GM12878 (cell line): ENCODE measurements at regions not wholly inside any gene's neighbourhood (a gene's known extent, or its start where the extent isn't known, plus 50 kb on each side); places are given as distances from the start of the nearest gene placed in this dataset.

Experiments used
- ATAC-seq: fragments of 200-7000 bp; cut with Tn5 transposase; 3 replicates; pipeline ENCODE4 v1.9.1; 2020; ENCODE audit warnings: mild to moderate bottlenecking, moderate library complexity
- BruUV-seq: library from RNA; stranded (reverse); fragments of 400-500 nt; replicated peaks from 2 replicates; lab custom pipeline; 2021; lab: Mats Ljungman, UMichigan
- CTCF ChIA-PET: fragments of 300-600 bp; sonication (Branson Sonifier 250); formaldehyde crosslinking; extraction: SDS; loops from one replicate; lab custom pipeline; 2021; ENCODE audit warnings: inconsistent platforms; lab: Yijun Ruan, JAX
- POLR2A ChIA-PET: fragments of 350-600 bp; formaldehyde crosslinking; extraction: SDS; loops from one replicate; lab custom pipeline; 2021; ENCODE audit warnings: inconsistent platforms; lab: Charles Lee
- RAD21 ChIA-PET: fragments of 300-600 bp; sonication (Branson Sonifier 250); formaldehyde crosslinking; loops from one replicate; lab custom pipeline; 2023; ENCODE audit warnings: antibody characterized with exemption; ENCODE audit not compliant: unreplicated experiment; lab: Charles Lee
- SMC1A ChIA-PET: fragments of 300-600 bp; sonication (Branson Sonifier 250); formaldehyde crosslinking; loops from one replicate; lab custom pipeline; 2023; ENCODE audit not compliant: unreplicated experiment, uncharacterized antibody; lab: Charles Lee
- DNase-seq: peaks from one replicate; pipeline ENCODE4 v3.0.0-alpha.2; 2011; ENCODE audit warnings: low read depth, low spot score
- FAIRE-seq: peaks from 3 replicates; lab custom pipeline; 2011; peaks lifted over from hg19 to GRCh38; lab: Jason Lieb, UNC
- H2AFZ ChIP-seq: 2 replicates; pipeline ENCODE4 v1.6.0; 2011; ENCODE audit warnings: low read depth, low read length, control low read depth; ENCODE audit not compliant: control insufficient read depth
- H3K27ac ChIP-seq: 2 replicates; pipeline ENCODE4 v1.5.1; 2011; ENCODE audit warnings: control low read depth; ENCODE audit not compliant: control insufficient read depth, insufficient read depth
- H3K27me3 ChIP-seq, 2 experiments: replicated peaks in 1 of 2; 2 replicates each; pipeline versions ENCODE4 v1.6.0 to v1.6.1; 2011; ENCODE audit warnings: low read length in 1 of 2; ENCODE audit not compliant: control insufficient read depth in 2 of 2, insufficient read depth in 2 of 2
- H3K36me3 ChIP-seq, 2 experiments: 2 replicates each; pipeline ENCODE4 v1.5.1; 2011; ENCODE audit warnings: low read length in 1 of 2; ENCODE audit not compliant: control insufficient read depth in 2 of 2, insufficient read depth in 2 of 2
- H3K4me1 ChIP-seq: 2 replicates; pipeline ENCODE4 v1.6.1; 2011; ENCODE audit warnings: mild to moderate bottlenecking, low read length, moderate library complexity, mixed read lengths; ENCODE audit not compliant: control insufficient read depth, insufficient read depth
- H3K4me2 ChIP-seq: 2 replicates; pipeline ENCODE4 v1.6.0; 2011; ENCODE audit warnings: control low read depth; ENCODE audit not compliant: control insufficient read depth, insufficient read depth
- H3K4me3 ChIP-seq: fragments of 200-600 bp; sonication (generic); 2 replicates; pipeline ENCODE4 v1.5.1; 2016
- H3K79me2 ChIP-seq: 2 replicates; pipeline ENCODE4 v1.6.0; 2011; ENCODE audit warnings: low read length; ENCODE audit not compliant: control insufficient read depth, insufficient read depth
- H3K9ac ChIP-seq: 2 replicates; pipeline ENCODE4 v1.8.0; 2011; ENCODE audit warnings: low read length, control low read depth, mixed read lengths; ENCODE audit not compliant: control insufficient read depth, insufficient read depth
- H3K9me3 ChIP-seq: replicated peaks from 3 replicates; pipeline ENCODE4 v1.5.1; 2011; ENCODE audit warnings: mild to moderate bottlenecking, low read length; ENCODE audit not compliant: control insufficient read depth, insufficient read depth
- H4K20me1 ChIP-seq: 2 replicates; pipeline ENCODE4 v1.6.0; 2011; ENCODE audit not compliant: control insufficient read depth, insufficient read depth
- ATF7 ChIP-seq: fragments of 450-650 bp; IDR thresholded peaks from 2 replicates; pipeline ENCODE4 v1.6.1; 2016; ENCODE audit warnings: low read depth, mild to moderate bottlenecking
- GABPA ChIP-seq: IDR thresholded peaks from 2 replicates; pipeline ENCODE4 v1.6.1; 2014; ENCODE audit warnings: antibody characterized with exemption, low read depth, mild to moderate bottlenecking, inconsistent platforms
- KDM1A ChIP-seq: fragments of 200-600 bp; sonication (generic); IDR thresholded peaks from 2 replicates; pipeline ENCODE4 v1.6.1; 2016; ENCODE audit warnings: borderline replicate concordance
- MEF2B ChIP-seq: fragments of 450-650 bp; IDR thresholded peaks from 2 replicates; pipeline ENCODE4 v1.6.1; 2018; ENCODE audit warnings: mild to moderate bottlenecking, moderate library complexity; ENCODE audit not compliant: partially characterized antibody, poor library complexity, severe bottlenecking
- MTA3 ChIP-seq: IDR thresholded peaks from 2 replicates; pipeline ENCODE4 v1.6.1; 2012; ENCODE audit warnings: low read length, inconsistent platforms, borderline replicate concordance
- SREBF1 ChIP-seq: IDR thresholded peaks from 2 replicates; pipeline ENCODE4 v1.6.1; 2012; ENCODE audit warnings: mild to moderate bottlenecking, low read length
- TARDBP ChIP-seq: IDR thresholded peaks from 2 replicates; pipeline ENCODE4 v1.6.1; 2016; ENCODE audit warnings: borderline replicate concordance
- WGBS: methylation state at CpG from one replicate; pipeline ENCODE4 v1.1.6; 2016; ENCODE audit warnings: low lambda C conversion rate; ENCODE audit not compliant: insufficient replicate concordance, insufficient coverage; ENCODE audit errors: missing lambda C conversion rate; 5-methylcytosine and 5-hydroxymethylcytosine counted together
- in situ Hi-C: fragments of 300-500 bp; cut with MboI; formaldehyde crosslinking; loops from 9 replicates; pipeline ENCODE4 v1.14.3; 2018; ENCODE audit warnings: mixed read lengths
- intact Hi-C: fragments of 100-400 bp; cut with micrococcal nuclease; formaldehyde crosslinking; loops from one replicate; pipeline ENCODE4 v1.14.2; 2022; ENCODE audit not compliant: unreplicated experiment
- TF ChIP-seq, protein P1 (sequence below): fragments of 150-350 bp; IDR thresholded peaks from 2 replicates; pipeline ENCODE4 v1.6.1; 2016; ENCODE audit warnings: low read depth, low read length
- TF ChIP-seq, protein P2 (sequence below): fragments of 450-650 bp; IDR thresholded peaks from 2 replicates; pipeline ENCODE4 v1.6.1; 2017; ENCODE audit warnings: mild to moderate bottlenecking, low read depth, inconsistent platforms; ENCODE audit not compliant: poor library complexity, severe bottlenecking
- TF ChIP-seq, protein P3 (sequence below): fragments of 450-650 bp; IDR thresholded peaks from 2 replicates; pipeline ENCODE4 v1.6.1; 2017; ENCODE audit warnings: mild to moderate bottlenecking, moderate library complexity
- TF ChIP-seq, protein P4 (sequence below): fragments of 450-650 bp; IDR thresholded peaks from 2 replicates; pipeline ENCODE4 v1.6.1; 2016; ENCODE audit warnings: mild to moderate bottlenecking, moderate library complexity, borderline replicate concordance

DNA sequence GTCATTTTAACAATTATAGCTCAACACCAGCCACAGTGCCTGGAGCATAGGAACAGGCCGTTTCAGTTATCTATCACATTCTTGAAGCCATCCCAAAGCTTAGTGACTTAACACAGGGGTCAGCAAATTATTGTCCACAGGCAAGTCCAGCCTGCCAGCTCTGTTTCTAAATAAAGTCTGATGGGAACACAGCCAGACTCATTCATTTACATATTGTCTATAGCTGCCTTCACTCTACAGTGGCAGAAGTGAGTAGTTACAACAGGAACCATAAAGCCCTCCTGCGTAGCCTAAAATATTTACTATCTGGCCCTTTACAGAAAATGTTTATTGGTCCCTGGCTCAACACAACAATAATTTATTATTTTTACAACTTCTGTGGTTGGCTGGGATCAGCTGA lies 407.5 kb upstream of the AUTS2 start:
- in situ Hi-C loops = no loop called here
- DNase-seq (no peak), FAIRE-seq (no peak), ATAC-seq (no peak)
- ChIA-PET POLR2A (no interaction called here), CTCF (no interaction called here), SMC1A (interaction anchor here (1.0 kb wide), 1 partner anchor 10 kb away, joined by 4 read pairs; no protein-coding TSS in a partner anchor), RAD21 (no interaction called here)
- Histone ChIP-seq H3K79me2 (no peaks in the 10 kb centered on the region), H3K4me2 (no peak overlapping the region), H4K20me1 (no peaks in the 10 kb centered on the region), H3K9ac (no peak overlapping the region), H3K4me3 (no peak overlapping the region), H3K9me3 (no peaks in the 10 kb centered on the region), H3K27ac (no peak overlapping the region), H3K36me3 (no peaks in the 10 kb centered on the region), H2AFZ (no peak overlapping the region), H3K27me3 (no peaks in the 10 kb centered on the region), H3K4me1 (no peaks in the 10 kb centered on the region)
- intact Hi-C loops = no loop called here
- no TSS peak for BruUV-seq
- 50% methylated on average over 2 of the region's 2 CpGs for WGBS
- TF ChIP-seq SREBF1 (no peak), KDM1A (no peak), ATF7 (no peak), TARDBP (no peak), MEF2B (no peak), GABPA (no peak), MTA3 (no peak)
- TF ChIP-seq, protein P1, sequence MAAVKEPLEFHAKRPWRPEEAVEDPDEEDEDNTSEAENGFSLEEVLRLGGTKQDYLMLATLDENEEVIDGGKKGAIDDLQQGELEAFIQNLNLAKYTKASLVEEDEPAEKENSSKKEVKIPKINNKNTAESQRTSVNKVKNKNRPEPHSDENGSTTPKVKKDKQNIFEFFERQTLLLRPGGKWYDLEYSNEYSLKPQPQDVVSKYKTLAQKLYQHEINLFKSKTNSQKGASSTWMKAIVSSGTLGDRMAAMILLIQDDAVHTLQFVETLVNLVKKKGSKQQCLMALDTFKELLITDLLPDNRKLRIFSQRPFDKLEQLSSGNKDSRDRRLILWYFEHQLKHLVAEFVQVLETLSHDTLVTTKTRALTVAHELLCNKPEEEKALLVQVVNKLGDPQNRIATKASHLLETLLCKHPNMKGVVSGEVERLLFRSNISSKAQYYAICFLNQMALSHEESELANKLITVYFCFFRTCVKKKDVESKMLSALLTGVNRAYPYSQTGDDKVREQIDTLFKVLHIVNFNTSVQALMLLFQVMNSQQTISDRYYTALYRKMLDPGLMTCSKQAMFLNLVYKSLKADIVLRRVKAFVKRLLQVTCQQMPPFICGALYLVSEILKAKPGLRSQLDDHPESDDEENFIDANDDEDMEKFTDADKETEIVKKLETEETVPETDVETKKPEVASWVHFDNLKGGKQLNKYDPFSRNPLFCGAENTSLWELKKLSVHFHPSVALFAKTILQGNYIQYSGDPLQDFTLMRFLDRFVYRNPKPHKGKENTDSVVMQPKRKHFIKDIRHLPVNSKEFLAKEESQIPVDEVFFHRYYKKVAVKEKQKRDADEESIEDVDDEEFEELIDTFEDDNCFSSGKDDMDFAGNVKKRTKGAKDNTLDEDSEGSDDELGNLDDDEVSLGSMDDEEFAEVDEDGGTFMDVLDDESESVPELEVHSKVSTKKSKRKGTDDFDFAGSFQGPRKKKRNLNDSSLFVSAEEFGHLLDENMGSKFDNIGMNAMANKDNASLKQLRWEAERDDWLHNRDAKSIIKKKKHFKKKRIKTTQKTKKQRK = no peak
- TF ChIP-seq, protein P2, sequence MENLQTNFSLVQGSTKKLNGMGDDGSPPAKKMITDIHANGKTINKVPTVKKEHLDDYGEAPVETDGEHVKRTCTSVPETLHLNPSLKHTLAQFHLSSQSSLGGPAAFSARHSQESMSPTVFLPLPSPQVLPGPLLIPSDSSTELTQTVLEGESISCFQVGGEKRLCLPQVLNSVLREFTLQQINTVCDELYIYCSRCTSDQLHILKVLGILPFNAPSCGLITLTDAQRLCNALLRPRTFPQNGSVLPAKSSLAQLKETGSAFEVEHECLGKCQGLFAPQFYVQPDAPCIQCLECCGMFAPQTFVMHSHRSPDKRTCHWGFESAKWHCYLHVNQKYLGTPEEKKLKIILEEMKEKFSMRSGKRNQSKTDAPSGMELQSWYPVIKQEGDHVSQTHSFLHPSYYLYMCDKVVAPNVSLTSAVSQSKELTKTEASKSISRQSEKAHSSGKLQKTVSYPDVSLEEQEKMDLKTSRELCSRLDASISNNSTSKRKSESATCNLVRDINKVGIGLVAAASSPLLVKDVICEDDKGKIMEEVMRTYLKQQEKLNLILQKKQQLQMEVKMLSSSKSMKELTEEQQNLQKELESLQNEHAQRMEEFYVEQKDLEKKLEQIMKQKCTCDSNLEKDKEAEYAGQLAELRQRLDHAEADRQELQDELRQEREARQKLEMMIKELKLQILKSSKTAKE = no peak
- TF ChIP-seq, protein P3, sequence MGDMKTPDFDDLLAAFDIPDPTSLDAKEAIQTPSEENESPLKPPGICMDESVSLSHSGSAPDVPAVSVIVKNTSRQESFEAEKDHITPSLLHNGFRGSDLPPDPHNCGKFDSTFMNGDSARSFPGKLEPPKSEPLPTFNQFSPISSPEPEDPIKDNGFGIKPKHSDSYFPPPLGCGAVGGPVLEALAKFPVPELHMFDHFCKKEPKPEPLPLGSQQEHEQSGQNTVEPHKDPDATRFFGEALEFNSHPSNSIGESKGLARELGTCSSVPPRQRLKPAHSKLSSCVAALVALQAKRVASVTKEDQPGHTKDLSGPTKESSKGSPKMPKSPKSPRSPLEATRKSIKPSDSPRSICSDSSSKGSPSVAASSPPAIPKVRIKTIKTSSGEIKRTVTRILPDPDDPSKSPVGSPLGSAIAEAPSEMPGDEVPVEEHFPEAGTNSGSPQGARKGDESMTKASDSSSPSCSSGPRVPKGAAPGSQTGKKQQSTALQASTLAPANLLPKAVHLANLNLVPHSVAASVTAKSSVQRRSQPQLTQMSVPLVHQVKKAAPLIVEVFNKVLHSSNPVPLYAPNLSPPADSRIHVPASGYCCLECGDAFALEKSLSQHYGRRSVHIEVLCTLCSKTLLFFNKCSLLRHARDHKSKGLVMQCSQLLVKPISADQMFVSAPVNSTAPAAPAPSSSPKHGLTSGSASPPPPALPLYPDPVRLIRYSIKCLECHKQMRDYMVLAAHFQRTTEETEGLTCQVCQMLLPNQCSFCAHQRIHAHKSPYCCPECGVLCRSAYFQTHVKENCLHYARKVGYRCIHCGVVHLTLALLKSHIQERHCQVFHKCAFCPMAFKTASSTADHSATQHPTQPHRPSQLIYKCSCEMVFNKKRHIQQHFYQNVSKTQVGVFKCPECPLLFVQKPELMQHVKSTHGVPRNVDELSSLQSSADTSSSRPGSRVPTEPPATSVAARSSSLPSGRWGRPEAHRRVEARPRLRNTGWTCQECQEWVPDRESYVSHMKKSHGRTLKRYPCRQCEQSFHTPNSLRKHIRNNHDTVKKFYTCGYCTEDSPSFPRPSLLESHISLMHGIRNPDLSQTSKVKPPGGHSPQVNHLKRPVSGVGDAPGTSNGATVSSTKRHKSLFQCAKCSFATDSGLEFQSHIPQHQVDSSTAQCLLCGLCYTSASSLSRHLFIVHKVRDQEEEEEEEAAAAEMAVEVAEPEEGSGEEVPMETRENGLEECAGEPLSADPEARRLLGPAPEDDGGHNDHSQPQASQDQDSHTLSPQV = no peak
- TF ChIP-seq, protein P4, sequence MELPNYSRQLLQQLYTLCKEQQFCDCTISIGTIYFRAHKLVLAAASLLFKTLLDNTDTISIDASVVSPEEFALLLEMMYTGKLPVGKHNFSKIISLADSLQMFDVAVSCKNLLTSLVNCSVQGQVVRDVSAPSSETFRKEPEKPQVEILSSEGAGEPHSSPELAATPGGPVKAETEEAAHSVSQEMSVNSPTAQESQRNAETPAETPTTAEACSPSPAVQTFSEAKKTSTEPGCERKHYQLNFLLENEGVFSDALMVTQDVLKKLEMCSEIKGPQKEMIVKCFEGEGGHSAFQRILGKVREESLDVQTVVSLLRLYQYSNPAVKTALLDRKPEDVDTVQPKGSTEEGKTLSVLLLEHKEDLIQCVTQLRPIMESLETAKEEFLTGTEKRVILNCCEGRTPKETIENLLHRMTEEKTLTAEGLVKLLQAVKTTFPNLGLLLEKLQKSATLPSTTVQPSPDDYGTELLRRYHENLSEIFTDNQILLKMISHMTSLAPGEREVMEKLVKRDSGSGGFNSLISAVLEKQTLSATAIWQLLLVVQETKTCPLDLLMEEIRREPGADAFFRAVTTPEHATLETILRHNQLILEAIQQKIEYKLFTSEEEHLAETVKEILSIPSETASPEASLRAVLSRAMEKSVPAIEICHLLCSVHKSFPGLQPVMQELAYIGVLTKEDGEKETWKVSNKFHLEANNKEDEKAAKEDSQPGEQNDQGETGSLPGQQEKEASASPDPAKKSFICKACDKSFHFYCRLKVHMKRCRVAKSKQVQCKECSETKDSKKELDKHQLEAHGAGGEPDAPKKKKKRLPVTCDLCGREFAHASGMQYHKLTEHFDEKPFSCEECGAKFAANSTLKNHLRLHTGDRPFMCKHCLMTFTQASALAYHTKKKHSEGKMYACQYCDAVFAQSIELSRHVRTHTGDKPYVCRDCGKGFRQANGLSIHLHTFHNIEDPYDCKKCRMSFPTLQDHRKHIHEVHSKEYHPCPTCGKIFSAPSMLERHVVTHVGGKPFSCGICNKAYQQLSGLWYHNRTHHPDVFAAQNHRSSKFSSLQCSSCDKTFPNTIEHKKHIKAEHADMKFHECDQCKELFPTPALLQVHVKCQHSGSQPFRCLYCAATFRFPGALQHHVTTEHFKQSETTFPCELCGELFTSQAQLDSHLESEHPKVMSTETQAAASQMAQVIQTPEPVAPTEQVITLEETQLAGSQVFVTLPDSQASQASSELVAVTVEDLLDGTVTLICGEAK = no peak
